G401 (cell line): ENCODE measurements at regions not wholly inside any gene's neighbourhood (a gene's known extent, or its start where the extent isn't known, plus 50 kb on each side); places are given as distances from the start of the nearest gene placed in this dataset.

Experiments
- DNase-seq: peaks from one replicate; pipeline ENCODE4 v3.0.0-alpha.2; 2015; ENCODE audit warnings: low spot score
- in situ Hi-C: cut with HindIII; loops from 2 replicates; pipeline ENCODE4 v1.10.0; 2016; ENCODE audit warnings: low sequenced_read_pairs, mixed read lengths

- no peak for DNase-seq
- in situ Hi-C loops: no loop called here
Measured at GRCh38 chr7:96422388-96422787, 100.5 kb upstream of the SLC25A13 start.

GRCh38 chr7:96418581-96418980 is 96.7 kb upstream of the SLC25A13 start:
- in situ Hi-C loops: no loop called here
- no peak for DNase-seq

GRCh38 chr7:96417784-96418183 is 95.9 kb upstream of the SLC25A13 start:
- no peak for DNase-seq
- in situ Hi-C loops: no loop called here

- no peak for DNase-seq
- in situ Hi-C loops: no loop called here
Measured at GRCh38 chr7:96416599-96416998, 94.7 kb upstream of the SLC25A13 start.

DNA sequence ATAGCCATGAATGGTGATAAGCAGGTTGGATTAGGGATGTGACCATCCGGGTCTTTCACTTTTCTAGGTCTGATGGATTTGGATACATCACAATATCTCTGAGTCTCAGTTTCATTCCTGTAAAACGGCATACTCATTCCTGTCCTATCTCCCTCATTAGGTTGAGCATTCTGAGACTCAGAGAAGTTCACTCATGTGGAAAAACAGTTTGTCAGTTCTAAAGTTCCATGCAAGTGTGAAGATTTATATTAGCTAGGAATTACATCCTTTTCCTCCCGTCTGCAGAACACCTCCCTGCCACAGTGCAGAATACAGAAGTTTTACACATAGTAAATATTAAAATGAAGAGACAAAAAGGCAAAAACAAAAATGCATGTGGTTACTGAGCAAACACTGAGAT is 94.2 kb upstream of the SLC25A13 start:
- in situ Hi-C loops: no loop called here
- no peak for DNase-seq

- DNase-seq: no peak
- in situ Hi-C loops: no loop called here
Measured at GRCh38 chr7:96415293-96415940, 93.5 kb upstream of the SLC25A13 start.

DNA sequence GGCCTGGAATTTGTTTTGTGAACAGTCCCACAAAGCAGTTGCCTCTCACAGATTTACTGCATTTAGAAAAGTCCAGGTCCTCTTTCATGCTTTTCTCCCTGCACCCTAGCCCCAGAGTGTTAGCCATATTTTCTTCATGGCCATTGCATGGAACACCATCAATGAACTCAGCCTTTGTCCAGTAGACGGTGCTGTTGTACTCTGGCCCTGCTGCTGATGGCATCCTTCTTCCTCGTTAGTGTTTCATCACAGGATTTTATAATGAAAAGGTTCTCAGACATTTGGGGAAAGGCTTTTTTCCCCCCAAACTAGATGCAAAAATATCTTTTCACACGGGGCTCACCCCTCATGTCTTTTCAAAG is 93.0 kb upstream of the SLC25A13 start:
- in situ Hi-C loops: no loop called here

DNA sequence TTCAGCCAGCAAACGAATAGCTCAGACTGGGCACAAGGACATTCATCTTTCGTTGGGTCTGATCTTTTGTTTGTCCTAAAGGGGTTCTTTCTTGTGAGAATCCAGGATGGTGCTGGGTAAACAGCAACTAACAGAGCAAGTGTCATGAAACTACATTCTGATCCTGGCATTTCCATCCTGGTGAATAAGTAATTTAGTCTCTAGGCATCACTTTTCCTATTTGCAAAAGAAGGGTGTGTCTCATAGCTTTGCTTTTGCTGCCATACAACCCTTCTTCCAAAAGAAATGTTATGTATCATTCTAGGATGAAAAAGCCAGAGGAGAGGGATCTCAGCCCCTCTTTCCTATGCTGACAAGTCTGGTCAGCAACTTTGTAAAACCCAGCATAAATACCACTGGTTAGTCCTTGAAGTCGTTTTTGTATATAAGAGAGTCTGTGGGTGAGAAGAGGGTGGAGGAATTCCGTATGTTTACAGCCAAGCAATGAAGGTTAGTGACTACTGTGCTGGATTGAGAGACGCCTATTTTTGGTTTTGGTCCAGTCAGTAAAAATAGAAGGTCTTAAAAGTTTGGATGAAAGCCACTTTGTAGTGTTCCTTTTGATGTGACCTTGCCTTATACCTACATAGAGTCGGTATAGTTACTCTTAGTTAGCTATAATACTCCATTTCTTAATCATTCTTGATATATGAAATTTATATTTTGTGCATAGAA is 88.4 kb upstream of the SLC25A13 start:
- no peak for DNase-seq
- in situ Hi-C loops: no loop called here

More for the DNA sequence above, 93.0 kb upstream of the SLC25A13 start:
- peak; percentile 22 for DNase-seq

DNA sequence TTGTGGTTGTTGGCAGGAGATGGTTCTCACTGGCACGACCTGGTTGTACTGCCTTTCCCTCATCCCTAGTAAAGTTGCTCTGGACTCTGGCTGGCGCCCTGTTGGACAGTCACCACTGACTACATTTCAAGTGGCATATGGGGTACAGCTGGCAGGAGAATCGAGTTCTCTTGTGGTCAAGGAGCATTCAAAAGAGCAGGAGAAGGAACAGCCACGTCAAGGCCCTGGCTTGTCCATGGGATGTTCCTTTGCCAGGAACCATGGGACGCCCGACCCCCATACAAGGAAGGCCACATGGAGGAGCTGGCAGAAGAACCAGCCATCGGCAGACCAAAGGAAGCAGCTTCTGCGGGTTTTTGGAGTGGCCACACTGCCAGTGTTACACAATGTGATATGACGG is 87.0 kb upstream of the SLC25A13 start:
- in situ Hi-C loops: no loop called here
- DNase-seq: peak; percentile 2

- in situ Hi-C loops: no loop called here
- no peak for DNase-seq
Measured at GRCh38 chr7:96407427-96407826, 85.5 kb upstream of the SLC25A13 start.

DNA sequence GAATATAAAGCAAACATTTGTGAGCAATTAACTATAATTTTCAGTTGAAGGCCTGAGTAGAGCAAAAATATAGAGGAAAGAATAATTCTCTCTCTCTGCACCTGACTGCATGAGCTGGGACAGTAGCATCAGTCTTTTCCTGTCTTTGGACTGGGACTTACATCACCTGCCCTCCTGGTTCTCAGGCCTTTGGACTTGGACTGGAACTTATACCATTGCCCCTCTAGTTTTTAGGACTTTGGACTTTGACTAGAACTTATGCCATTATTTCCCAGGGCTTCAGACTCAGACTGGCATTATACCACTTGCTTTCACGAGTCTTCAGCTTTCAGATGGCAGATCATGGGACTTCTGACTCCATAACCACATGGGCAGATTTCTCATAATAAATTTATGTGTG is 81.0 kb upstream of the SLC25A13 start:
- in situ Hi-C loops: no loop called here
- no peak for DNase-seq

- in situ Hi-C loops: no loop called here
- DNase-seq: no peak
Measured at GRCh38 chr7:96401200-96401599, 79.3 kb upstream of the SLC25A13 start.

GRCh38 chr7:96400518-96400917 is 78.6 kb upstream of the SLC25A13 start:
- DNase-seq: no peak
- in situ Hi-C loops: no loop called here

DNA sequence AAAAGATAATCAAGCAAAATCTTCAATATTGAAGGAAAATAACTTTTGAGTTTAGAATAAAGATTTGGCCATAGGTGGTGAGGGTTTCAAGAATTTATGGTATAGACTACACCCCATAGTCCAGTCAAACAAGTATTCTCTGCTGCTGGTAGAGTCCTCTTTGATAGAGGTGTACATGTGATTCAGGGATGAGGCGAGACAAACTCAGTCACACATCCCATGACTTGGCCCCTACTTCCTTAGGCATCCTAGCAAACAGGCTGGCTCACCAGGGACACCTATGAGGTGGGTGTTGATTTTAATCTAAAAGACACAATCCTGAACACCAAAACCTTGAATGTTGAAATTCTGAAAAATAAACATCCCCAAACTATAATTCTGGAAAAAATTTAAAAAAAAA is 78.1 kb upstream of the SLC25A13 start:
- in situ Hi-C loops: no loop called here
- DNase-seq: no peak

DNA sequence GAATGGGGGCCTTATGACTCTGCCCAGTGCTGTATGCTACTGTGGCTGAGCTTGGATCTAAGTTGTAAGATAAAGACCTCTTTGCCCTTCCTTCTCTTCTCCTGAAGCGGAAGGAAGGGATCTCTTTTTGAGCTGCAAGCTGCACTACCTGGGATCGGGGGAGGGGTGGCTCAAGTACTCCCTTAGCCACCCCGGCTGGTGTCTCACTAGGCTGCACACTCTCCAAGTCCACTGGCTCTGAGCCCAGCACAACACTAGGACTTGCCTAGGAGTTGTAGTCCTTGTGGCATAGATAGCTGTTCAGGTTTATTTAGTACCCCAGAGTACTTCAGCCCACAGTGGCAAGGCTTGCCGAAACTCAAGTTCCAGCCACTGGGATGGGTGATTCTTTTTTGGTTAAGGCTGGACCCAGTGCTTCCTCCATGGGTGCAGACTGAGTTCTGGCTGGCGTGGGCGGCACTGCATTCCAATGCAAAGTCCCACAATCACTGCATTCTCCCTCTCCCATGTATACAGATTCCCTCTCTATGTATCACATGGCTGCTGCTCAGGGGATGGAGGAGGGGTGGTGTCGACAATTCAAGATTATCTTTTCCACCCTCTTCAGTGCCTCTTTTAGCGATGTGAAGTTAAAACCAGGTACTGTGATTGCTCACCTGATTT is 76.2 kb upstream of the SLC25A13 start:
- in situ Hi-C loops: no loop called here
- no peak for DNase-seq

- no peak for DNase-seq
- in situ Hi-C loops: no loop called here
Measured at GRCh38 chr7:96388620-96389383, 66.9 kb upstream of the SLC25A13 start.

DNA sequence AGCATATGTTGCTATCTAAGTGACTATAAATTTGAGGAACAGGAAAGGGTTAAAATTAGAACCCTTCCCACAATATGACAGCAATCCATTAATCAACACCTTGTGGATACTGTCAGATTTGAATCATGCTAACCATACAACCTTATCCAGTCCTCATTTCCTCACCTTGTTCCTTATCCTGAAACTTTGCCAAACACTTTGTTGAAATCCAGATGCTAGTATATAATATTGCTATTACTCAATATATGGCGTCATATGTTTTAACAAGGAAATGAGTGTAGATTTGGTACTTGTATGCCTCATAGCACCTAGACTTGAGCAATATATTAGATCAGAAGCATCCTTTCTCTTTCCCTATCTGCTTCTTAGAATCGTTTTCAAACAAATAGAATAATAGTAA is 66.3 kb upstream of the SLC25A13 start:
- in situ Hi-C loops: no loop called here
- no peak for DNase-seq

DNA sequence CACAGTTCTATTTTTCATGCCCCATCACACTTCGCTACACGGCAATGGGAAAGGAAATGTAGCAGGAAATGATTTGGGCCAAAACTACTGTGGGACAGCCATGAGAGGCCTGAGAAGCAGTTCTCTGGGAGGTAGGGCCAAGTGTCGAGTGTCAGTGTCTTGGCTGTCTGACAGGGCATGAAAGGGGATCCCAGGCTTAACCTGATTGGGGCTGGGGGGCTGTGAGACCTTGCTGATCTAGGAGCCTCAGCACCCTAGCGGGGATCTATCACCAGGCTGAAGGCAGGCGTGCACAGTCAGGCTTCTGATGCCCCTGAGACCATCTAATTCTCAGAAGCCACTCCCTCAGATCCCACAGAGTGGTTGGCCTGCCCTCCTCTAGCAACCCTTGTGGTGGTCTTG is 58.2 kb upstream of the SLC25A13 start:
- in situ Hi-C loops: no loop called here
- no peak for DNase-seq

GRCh38 chr7:96377399-96377798 is 55.5 kb upstream of the SLC25A13 start:
- in situ Hi-C loops: no loop called here

More at GRCh38 chr7:96377399-96377798, 55.5 kb upstream of the SLC25A13 start:
- no peak for DNase-seq
